NCI-H1436 treated with DMSO at 0.1 percent for 48 hours (cell line): ENCODE measurements at regions not wholly inside any gene's neighbourhood (a gene's known extent, or its start where the extent isn't known, plus 50 kb on each side); places are given as distances from the start of the nearest gene placed in this dataset.
"Not testable (repeated sequence)": the region's sequence is repeated elsewhere in the genome, so short reads cannot be mapped to it uniquely, and the experiment has no call there.

Source experiments
- DNase-seq: peaks from one replicate; lab custom pipeline; 2025; lab: John Stamatoyannopoulos, UW

DNA sequence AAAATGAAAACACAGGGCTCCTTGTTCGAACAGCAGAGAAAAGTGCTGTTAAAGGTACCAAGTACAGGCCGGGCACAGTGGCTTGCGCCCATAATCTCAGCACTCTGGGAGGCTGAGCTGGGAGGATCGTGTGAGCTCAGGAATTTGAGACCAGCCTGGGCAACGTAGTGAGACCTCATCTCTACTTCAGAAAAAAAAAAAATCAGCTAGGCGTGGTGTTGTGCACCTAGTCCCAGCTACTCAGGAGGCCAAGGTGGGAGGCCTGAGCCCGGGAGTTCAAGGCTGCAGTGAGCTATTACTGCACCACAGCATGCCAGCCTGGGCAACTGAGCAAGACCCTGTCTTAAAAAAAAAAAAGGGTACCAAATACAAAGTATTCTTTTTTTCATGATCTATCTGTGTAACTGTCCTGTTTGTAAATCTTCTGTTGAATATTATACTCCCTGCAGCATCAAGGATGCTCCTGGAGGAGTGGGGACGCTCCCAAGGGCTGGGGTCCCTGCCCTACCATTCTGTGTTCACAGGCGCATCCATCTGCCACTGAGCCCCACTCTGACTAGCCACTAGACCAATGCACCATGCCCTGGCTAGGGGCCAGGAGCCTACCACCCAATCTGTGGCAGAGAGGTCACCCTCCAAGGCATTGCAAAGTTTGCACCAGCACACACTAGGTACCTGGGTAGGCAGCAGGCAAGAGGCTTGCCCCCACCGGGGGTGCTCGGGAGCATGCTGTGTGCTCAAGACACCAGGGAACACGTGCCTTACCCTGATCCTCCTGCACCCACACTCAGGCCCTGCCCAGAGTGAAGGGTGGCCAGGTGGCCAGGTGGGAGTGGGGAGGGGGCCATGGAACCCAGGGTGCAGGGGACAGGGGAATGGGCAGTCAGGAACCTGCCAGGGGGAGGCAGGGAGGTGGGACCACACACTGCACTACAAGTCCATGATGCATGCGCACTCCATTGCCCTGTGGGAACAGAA, 67.3 kb upstream of the KMT2C start:
- DNase-seq, result no peak

DNA sequence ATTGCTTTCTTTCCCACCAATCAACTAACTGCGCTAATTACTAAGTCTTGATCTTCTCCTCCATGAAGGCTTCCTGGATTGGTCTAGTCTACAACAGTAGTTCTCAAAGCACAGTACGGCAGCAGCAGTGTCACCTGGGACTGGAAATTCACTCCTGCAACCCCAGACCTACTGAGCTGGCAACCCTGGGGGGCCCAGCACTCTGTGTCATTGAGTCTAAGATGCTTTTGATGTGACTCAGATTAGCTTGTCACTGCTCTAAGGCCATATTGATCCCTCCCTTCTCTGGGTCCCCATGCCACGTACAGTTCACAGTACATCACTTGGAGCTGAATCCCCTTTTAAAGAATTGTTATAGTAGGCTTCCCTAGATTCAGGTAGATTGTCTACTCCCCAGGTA, 65.7 kb upstream of the KMT2C start:
- no peak for DNase-seq

DNA sequence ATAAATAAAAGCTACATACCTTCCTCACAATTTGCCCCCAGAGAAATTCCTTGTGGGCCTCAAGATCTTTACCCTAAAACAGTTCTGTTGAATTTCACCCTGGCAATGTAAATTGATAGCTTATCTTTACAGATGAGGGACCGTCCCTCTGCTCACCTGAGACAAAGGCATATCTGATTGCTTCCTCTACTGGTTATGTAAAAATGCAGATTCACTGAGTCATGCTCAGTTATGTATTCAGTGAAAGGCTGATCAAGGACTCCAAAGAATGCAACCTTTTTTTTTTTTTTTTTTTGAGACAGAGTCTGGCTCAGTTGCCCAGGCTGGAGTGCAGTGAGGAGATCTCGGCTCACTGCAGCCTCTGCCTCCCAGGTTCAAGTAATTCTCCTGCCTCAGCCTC, 64.2 kb upstream of the KMT2C start:
- DNase-seq, result not testable (repeated sequence)

DNA sequence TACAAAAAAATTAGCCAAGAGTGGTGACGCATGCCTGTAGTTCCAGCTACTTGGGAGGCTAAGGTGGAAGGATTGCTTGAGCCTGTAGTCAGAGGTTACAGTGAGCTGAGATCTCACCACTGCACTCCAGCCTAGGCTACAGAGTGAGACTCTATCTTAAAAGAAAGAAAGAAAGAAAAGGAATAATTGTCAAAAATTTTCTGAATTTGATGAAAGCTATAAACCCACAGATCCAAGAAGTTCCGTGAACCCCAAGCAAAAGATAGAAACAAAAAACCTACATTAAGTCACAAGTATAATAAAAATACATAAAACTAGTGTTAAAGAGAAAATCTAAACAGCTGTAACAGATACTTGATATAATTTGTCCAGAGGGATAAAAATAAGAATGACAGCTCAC, 60.1 kb upstream of the KMT2C start:
- DNase-seq, result no peak

DNA sequence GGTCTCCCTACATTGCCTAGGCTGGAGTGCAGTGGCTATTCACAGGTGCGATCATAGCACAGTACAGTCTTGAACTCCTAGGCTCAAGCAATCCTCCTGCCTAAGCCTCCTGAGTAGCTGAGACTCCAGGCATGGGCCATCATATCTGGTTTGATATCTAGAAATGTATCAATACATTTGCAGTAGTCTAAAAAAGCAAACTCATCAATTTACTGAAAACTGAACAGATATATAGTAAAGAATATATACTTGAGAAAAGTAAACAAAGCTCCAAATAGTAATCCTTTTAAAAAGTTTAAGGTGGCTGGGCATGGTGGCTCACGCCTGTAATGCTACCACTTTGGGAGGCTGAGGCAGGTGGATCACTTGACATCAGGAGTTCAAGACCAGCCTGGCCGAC, 57.1 kb upstream of the KMT2C start:
- no peak for DNase-seq

DNA sequence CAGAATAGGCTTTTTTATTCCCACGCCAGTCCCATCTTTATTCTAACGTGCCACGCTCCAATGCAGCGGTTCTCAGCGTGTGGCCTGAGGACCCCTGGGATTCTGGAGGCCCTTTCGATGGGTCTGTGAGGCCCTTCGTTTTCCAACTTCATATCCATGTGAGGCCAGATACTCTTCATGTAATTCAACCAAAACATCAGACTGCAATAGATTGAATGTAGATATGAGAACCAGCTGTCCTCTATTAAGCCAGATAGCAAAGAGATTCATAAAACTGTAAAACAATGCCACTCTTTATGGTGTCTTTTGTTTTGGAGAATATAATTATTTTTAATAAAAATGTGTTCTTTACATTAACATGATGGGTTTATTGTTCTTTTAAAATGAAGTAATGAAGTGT, 53.2 kb upstream of the KMT2C start:
- DNase-seq, result no peak

DNA sequence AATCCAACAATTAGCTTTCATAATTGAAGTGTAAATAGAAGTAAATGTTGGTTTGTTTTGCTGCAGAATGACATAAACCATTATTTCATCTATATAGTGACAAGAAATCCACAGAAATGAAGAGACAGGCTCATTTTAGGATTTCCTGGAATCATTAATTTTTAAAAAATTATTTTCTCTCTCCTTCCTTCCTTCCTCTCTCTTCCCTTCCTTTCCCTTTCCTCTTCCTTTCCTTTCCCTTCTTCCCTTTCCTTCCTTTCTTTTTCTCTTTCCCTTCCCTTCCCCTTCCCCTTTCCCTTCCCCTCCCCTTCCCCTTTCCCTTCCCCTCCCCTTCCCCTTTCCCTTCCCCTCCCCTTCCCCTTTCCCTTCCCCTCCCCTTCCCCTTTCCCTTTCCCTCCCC, 51.2 kb upstream of the KMT2C start:
- no peak for DNase-seq

DNA sequence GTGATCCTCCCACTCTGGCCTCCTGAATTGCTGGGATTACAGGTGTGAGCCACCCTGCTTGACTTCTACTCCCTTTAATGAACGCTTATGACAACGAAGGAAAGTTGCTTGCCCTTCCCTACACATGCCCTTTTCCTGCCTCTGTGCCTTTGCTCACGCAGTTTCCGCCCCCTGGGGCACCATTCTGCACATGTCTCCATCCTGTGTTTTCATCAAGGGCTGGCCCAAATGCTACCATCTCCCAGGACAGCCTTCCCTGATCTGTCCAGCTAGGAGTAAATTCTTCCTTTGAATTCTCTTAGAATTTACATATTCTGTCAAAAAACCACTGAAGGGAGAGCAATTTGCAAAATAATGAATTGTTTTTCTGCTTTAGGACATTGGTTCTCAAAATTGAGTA, 50.0 kb upstream of the KMT2C start:
- DNase-seq, result no peak
